ENCODE measurements at regions not wholly inside any gene's neighbourhood (a gene's known extent, or its start where the extent isn't known, plus 50 kb on each side); places are given as distances from the start of the nearest gene placed in this dataset.

DNA sequence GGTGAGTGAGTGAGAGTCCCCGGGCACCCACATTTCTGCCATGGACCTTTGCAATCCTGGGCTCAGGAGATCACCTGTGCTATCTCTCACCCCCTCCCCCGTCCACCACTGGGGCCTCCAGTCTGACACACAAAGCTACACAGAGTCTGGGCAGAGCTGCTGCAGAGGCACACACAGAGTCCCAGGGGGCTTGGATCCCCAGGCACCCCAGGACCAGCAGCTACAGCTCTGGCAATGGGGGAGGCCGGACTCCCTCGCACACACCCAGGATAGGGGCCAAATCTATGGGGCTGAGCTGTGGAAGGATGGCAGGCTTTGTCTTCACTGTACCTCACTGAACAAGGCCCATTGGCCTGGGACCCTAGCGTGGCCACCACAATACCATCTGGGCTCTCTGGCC, 328.8 kb downstream of the MAN2A1 start:
- H3K27me3 Mint-ChIP-seq (ENCODE audit: low read depth), result no peaks in the 10 kb centered on the region
- H3K4me1 Mint-ChIP-seq (ENCODE audit: low read depth), result no peaks in the 10 kb centered on the region
- peaks cover 20% of the 10 kb centered on the region for H3K9me3 Mint-ChIP-seq
- no peaks in the 10 kb centered on the region for H3K36me3 Mint-ChIP-seq (ENCODE audit: low read depth)
- H3K27ac Mint-ChIP-seq, result no peak overlapping the region
- H3K4me3 Mint-ChIP-seq, result no peak overlapping the region

GRCh38 chr5:110019119-110019518, 329.4 kb downstream of the MAN2A1 start:
- Mint-ChIP-seq H3K36me3 (ENCODE audit: low read depth) (no peaks in the 10 kb centered on the region), H3K4me3 (no peak overlapping the region), H3K9me3 (peaks cover 19% of the 10 kb centered on the region), H3K4me1 (ENCODE audit: low read depth) (no peaks in the 10 kb centered on the region), H3K27me3 (ENCODE audit: low read depth) (no peaks in the 10 kb centered on the region), H3K27ac (no peak overlapping the region)

- no peak overlapping the region for H3K27ac Mint-ChIP-seq
These were observed 330.1 kb downstream of the MAN2A1 start for GRCh38 chr5:110019780-110020179.

DNA sequence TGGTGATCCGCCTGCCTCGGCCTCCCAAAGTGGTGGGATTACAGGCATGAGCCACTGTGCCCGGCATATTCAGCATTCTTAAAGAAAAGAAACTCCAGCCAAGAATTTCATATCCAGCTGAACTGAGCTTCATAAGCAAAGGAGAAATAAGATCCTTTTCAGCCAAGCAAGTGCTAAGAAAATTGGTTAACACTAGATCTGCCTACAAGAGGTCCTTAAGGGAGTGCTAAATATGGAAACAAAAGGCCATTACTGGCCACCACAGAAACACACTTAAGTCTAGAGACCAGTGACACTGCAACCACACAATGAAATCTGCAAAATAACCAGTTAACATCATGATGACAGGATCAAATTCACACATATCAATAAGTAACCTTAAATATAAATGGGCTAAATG, 331.5 kb downstream of the MAN2A1 start:
- Mint-ChIP-seq H3K27me3 (ENCODE audit: low read depth) (no peaks in the 10 kb centered on the region), H3K9me3 (peaks cover 11% of the 10 kb centered on the region), H3K36me3 (ENCODE audit: low read depth) (no peaks in the 10 kb centered on the region), H3K27ac (no peak overlapping the region), H3K4me3 (no peak overlapping the region), H3K4me1 (ENCODE audit: low read depth) (no peaks in the 10 kb centered on the region)

More at GRCh38 chr5:110019780-110020179, 330.1 kb downstream of the MAN2A1 start:
- Mint-ChIP-seq H3K9me3 (peaks cover 15% of the 10 kb centered on the region), H3K4me1 (ENCODE audit: low read depth) (no peaks in the 10 kb centered on the region), H3K27me3 (ENCODE audit: low read depth) (no peaks in the 10 kb centered on the region), H3K4me3 (no peak overlapping the region), H3K36me3 (ENCODE audit: low read depth) (no peaks in the 10 kb centered on the region)

DNA sequence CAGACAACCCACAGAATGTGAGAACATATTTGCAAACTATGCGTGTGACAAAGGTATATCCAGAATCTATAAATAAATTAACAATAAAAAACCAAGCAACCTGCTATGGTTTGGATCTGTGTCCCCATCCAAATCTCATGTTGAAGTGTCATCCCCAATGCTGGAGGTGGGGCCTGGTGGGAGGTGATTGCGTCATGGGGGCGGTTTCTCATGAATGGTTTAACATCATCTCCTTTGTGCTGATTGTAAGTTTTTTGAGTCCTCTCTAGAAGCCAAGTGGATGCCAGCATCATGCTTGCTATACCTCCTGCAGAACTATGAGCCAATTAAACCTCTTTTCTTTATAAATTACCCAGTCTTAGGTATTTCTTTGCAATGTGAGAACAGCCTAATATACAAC, 335.4 kb downstream of the MAN2A1 start:
- no peak overlapping the region for H3K27ac Mint-ChIP-seq
- H3K4me1 Mint-ChIP-seq (ENCODE audit: low read depth), result peaks cover 7% of the 10 kb centered on the region
- no peaks in the 10 kb centered on the region for H3K36me3 Mint-ChIP-seq (ENCODE audit: low read depth)
- no peaks in the 10 kb centered on the region for H3K27me3 Mint-ChIP-seq (ENCODE audit: low read depth)
- peaks cover 11% of the 10 kb centered on the region for H3K9me3 Mint-ChIP-seq
- H3K4me3 Mint-ChIP-seq, result no peak overlapping the region

GRCh38 chr5:110027527-110028322, 338.0 kb downstream of the MAN2A1 start:
- Mint-ChIP-seq H3K4me3 (no peak overlapping the region), H3K4me1 (ENCODE audit: low read depth) (peaks cover 7% of the 10 kb centered on the region), H3K27me3 (ENCODE audit: low read depth) (no peaks in the 10 kb centered on the region), H3K27ac (no peak overlapping the region), H3K36me3 (ENCODE audit: low read depth) (no peaks in the 10 kb centered on the region), H3K9me3 (peaks cover 4% of the 10 kb centered on the region)

- no peak overlapping the region for H3K4me3 Mint-ChIP-seq
- no peak overlapping the region for H3K27ac Mint-ChIP-seq
- no peaks in the 10 kb centered on the region for H3K27me3 Mint-ChIP-seq (ENCODE audit: low read depth)
- peaks cover 7% of the 10 kb centered on the region for H3K4me1 Mint-ChIP-seq (ENCODE audit: low read depth)
- no peaks in the 10 kb centered on the region for H3K9me3 Mint-ChIP-seq
- H3K36me3 Mint-ChIP-seq (ENCODE audit: low read depth), result no peaks in the 10 kb centered on the region
These were observed 341.8 kb downstream of the MAN2A1 start for GRCh38 chr5:110031402-110032140.

- H3K4me1 Mint-ChIP-seq (ENCODE audit: low read depth), result peaks cover 7% of the 10 kb centered on the region
- no peaks in the 10 kb centered on the region for H3K36me3 Mint-ChIP-seq (ENCODE audit: low read depth)
- no peak overlapping the region for H3K27ac Mint-ChIP-seq
- H3K4me3 Mint-ChIP-seq, result no peak overlapping the region
- no peaks in the 10 kb centered on the region for H3K27me3 Mint-ChIP-seq (ENCODE audit: low read depth)
- H3K9me3 Mint-ChIP-seq, result no peaks in the 10 kb centered on the region
These were observed 342.6 kb downstream of the MAN2A1 start for GRCh38 chr5:110032376-110032775.

DNA sequence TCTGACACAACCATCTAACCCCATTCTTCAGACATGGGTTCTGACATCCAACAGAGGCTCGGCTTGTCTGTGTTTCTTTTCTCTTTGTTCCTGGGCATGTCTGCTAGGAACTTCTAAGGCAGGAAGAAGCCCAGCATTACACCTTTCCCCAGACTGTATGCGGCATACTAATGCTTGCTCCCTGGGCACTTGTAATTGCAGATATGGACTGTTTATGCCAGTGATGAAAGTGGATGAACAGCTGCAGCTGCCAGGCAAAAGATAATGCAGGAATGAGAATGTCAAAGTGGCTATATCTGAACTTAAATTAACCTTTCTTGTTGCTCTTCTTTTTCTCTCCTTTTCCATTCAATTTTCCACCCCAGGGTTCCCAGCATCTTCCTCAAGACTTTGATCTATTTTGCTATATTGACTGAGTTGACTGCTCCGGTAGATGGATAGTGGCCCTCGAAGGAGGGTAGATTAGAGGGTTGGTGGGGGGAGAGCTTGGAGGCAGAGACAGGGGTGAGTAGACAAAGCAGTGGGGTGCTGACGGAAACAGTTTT, 344.4 kb downstream of the MAN2A1 start:
- Mint-ChIP-seq H3K36me3 (ENCODE audit: low read depth) (no peaks in the 10 kb centered on the region), H3K4me1 (ENCODE audit: low read depth) (no peaks in the 10 kb centered on the region), H3K27me3 (ENCODE audit: low read depth) (no peaks in the 10 kb centered on the region), H3K4me3 (no peak overlapping the region), H3K27ac (no peak overlapping the region), H3K9me3 (no peaks in the 10 kb centered on the region)

GRCh38 chr5:110038297-110038997, 348.7 kb downstream of the MAN2A1 start:
- H3K36me3 Mint-ChIP-seq (ENCODE audit: low read depth), result peaks cover 7% of the 10 kb centered on the region
- no peaks in the 10 kb centered on the region for H3K27me3 Mint-ChIP-seq (ENCODE audit: low read depth)
- no peak overlapping the region for H3K4me3 Mint-ChIP-seq
- H3K4me1 Mint-ChIP-seq (ENCODE audit: low read depth), result peaks cover 6% of the 10 kb centered on the region
- no peak overlapping the region for H3K27ac Mint-ChIP-seq
- H3K9me3 Mint-ChIP-seq, result peaks cover 28% of the 10 kb centered on the region

GRCh38 chr5:110040178-110040577, 350.5 kb downstream of the MAN2A1 start:
- Mint-ChIP-seq H3K9me3 (peaks cover 45% of the 10 kb centered on the region), H3K36me3 (ENCODE audit: low read depth) (peaks cover 13% of the 10 kb centered on the region), H3K27me3 (ENCODE audit: low read depth) (no peaks in the 10 kb centered on the region), H3K4me1 (ENCODE audit: low read depth) (peaks cover 6% of the 10 kb centered on the region), H3K4me3 (no peak overlapping the region), H3K27ac (no peak overlapping the region)

DNA sequence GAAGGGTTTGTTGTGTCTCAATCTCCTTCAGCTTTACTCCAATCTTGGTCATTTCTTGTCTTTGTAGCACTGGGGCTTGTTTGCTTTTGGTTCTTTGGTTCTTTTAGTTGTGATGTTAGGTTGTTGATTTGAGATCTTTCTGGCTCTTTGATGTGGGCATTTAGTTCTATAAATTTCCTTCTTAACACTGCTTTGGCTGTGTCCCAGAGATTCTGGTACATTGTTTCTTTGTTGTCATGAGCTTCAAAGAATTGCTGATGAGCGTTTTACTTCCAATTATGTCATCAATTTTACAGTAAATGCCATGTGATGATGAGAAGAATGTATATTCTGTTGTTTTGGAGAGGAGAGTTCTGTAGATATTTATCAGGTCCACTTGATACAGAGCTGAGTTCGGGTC, 353.3 kb downstream of the MAN2A1 start:
- peaks cover 6% of the 10 kb centered on the region for H3K4me1 Mint-ChIP-seq (ENCODE audit: low read depth)
- no peak overlapping the region for H3K4me3 Mint-ChIP-seq
- peaks cover 13% of the 10 kb centered on the region for H3K36me3 Mint-ChIP-seq (ENCODE audit: low read depth)
- peaks cover 48% of the 10 kb centered on the region for H3K9me3 Mint-ChIP-seq
- peak overlapping the region; percentile 27 for H3K27ac Mint-ChIP-seq
- no peaks in the 10 kb centered on the region for H3K27me3 Mint-ChIP-seq (ENCODE audit: low read depth)

DNA sequence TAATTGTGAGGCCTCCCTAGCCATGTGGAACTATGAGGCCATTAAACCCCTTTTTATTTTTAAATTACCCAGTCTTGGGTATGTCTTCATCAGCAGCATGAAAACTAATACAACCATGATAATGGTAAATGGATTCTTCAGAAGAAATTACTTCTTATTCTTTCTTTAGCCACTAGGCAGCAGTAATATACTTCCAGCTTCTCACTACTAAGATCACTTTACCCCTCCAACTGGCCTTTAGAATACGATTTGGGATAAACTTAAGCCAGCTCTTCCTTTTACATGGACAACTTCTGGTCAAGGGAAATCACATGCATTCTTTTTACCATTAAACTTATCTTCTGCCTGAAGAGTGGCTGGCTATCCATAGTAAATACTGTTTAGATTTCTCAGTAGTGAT, 355.4 kb downstream of the MAN2A1 start:
- Mint-ChIP-seq H3K4me1 (ENCODE audit: low read depth) (peaks cover 8% of the 10 kb centered on the region), H3K27me3 (ENCODE audit: low read depth) (no peaks in the 10 kb centered on the region), H3K4me3 (no peak overlapping the region), H3K27ac (no peak overlapping the region), H3K9me3 (peaks cover 48% of the 10 kb centered on the region), H3K36me3 (ENCODE audit: low read depth) (peaks cover 13% of the 10 kb centered on the region)

- H3K27me3 Mint-ChIP-seq (ENCODE audit: low read depth), result no peaks in the 10 kb centered on the region
- peaks cover 4% of the 10 kb centered on the region for H3K4me1 Mint-ChIP-seq (ENCODE audit: low read depth)
- H3K9me3 Mint-ChIP-seq, result peaks cover 19% of the 10 kb centered on the region
- peaks cover 5% of the 10 kb centered on the region for H3K36me3 Mint-ChIP-seq (ENCODE audit: low read depth)
- no peak overlapping the region for H3K4me3 Mint-ChIP-seq
- H3K27ac Mint-ChIP-seq, result no peak overlapping the region
These were observed 358.8 kb downstream of the MAN2A1 start for GRCh38 chr5:110048491-110048890.

Data from T-helper 1 cell treated with Interleukin-12 subunit alpha and Interleukin-12 subunit beta and Interleukin-4 antibody, amounts not matched to agents 30 μg/mL and 1 μg/mL, for 36 hours (primary cell).